ENCODE measurements at regions not wholly inside any gene's neighbourhood (a gene's known extent, or its start where the extent isn't known, plus 50 kb on each side); places are given as distances from the start of the nearest gene placed in this dataset.

GRCh38 chr5:92994392-92994791 lies 586.6 kb downstream of the NR2F1-AS1 start:
- no peak for DNase-seq (ENCODE audit: extremely low spot score)
- ChIA-PET POLR2A (no interaction called here), CTCF (no interaction called here)
- TF ChIP-seq CTCF (IDR thresholded peaks at IDR 0.05; ENCODE audit: control extremely low read depth, extremely low read depth, low read depth, missing control alignments) = no peak

- ChIA-PET POLR2A (no interaction called here), CTCF (no interaction called here)
- TF ChIP-seq CTCF (IDR thresholded peaks at IDR 0.05; ENCODE audit: control extremely low read depth, extremely low read depth, low read depth, missing control alignments) = no peak
- no peak for DNase-seq (ENCODE audit: extremely low spot score)
Measured at GRCh38 chr5:92992073-92992472, 588.9 kb downstream of the NR2F1-AS1 start.

GRCh38 chr5:92991581-92992067 lies 589.4 kb downstream of the NR2F1-AS1 start:
- ChIA-PET CTCF (interaction anchor here (1.5 kb wide), 1 partner anchor 105 kb away, joined by 3 read pairs; no protein-coding TSS in a partner anchor), POLR2A (no interaction called here)
- DNase-seq (ENCODE audit: extremely low spot score) = no peak
- no peak for TF ChIP-seq CTCF (IDR thresholded peaks at IDR 0.05; ENCODE audit: control extremely low read depth, extremely low read depth, low read depth, missing control alignments)

GRCh38 chr5:92990771-92991170 lies 590.2 kb downstream of the NR2F1-AS1 start:
- ChIA-PET CTCF (interaction anchor here (1.5 kb wide), 1 partner anchor 106 kb away, joined by 3 read pairs; no protein-coding TSS in a partner anchor), POLR2A (no interaction called here)
- no peak for TF ChIP-seq CTCF (IDR thresholded peaks at IDR 0.05; ENCODE audit: control extremely low read depth, extremely low read depth, low read depth, missing control alignments)
- no peak for DNase-seq (ENCODE audit: extremely low spot score)

GRCh38 chr5:92981001-92981400 lies 600.0 kb downstream of the NR2F1-AS1 start:
- DNase-seq (ENCODE audit: extremely low spot score) = no peak
- no peak for TF ChIP-seq CTCF (IDR thresholded peaks at IDR 0.05; ENCODE audit: control extremely low read depth, extremely low read depth, low read depth, missing control alignments)
- ChIA-PET CTCF (no interaction called here), POLR2A (no interaction called here)

- CTCF ChIA-PET = interaction anchor here (1.8 kb wide), 1 partner anchor 9 kb away, joined by 6 read pairs; no protein-coding TSS in a partner anchor
- POLR2A ChIA-PET = no interaction called here
- no peak for DNase-seq (ENCODE audit: extremely low spot score)
- TF ChIP-seq CTCF (IDR thresholded peaks at IDR 0.05; ENCODE audit: control extremely low read depth, extremely low read depth, low read depth, missing control alignments) = no peak
Measured at GRCh38 chr5:92980491-92980890, 600.5 kb downstream of the NR2F1-AS1 start.

- ChIA-PET CTCF (interaction anchor here (1.8 kb wide), 1 partner anchor 10 kb away, joined by 6 read pairs; no protein-coding TSS in a partner anchor), POLR2A (no interaction called here)
- no peak for TF ChIP-seq CTCF (IDR thresholded peaks at IDR 0.05; ENCODE audit: control extremely low read depth, extremely low read depth, low read depth, missing control alignments)
- DNase-seq (ENCODE audit: extremely low spot score) = no peak
Measured at GRCh38 chr5:92979716-92980115, 601.3 kb downstream of the NR2F1-AS1 start.

All from GM10248 (cell line).